GM18858 (cell line): ENCODE measurements at regions not wholly inside any gene's neighbourhood (a gene's known extent, or its start where the extent isn't known, plus 50 kb on each side); places are given as distances from the start of the nearest gene placed in this dataset.

ENCODE experiments used
- ATAC-seq: cut with Tn5 transposase; IDR thresholded peaks from one replicate; pipeline ENCODE4 v1.9.1; 2021; ENCODE audit not compliant: unreplicated experiment

DNA sequence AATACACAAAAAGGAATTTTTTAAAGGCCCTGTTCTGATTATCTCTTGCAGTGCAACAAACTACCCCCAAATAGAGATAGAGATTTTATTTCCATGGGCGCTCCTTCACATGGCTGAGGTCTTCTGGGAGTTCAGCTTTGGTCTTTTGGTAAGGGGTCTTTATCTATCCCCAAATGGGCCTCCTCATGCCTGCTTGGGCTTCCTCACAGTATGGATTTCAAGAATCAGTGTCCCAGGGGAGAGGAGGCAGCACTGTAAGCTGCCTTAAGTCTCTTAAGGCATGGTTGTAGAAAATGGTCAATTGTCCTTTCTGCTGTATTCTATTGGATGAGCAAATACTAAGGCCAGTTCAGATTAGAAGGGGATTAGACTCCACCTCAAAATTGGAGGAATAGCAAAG lies 966.2 kb downstream of the TYW1 start:
- no peak for ATAC-seq

DNA sequence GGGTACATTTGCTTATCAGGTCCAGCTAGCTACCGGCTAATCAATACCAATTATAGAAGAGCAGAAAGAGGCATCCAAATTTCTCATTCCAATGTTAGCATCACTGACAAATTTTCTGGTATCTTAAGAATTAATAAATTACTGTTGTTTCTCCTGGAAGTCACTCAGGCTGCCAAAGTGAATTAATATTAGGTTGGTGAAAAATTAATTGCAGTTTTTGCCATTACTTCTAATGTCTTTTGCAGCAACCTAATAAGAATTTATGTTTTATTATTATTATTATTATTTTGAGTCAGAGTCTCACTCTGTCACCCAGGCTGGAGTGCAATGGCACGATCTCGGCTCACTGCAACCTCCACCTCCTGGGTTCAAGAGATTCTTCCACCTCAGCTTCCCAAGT lies 979.9 kb downstream of the TYW1 start:
- no peak for ATAC-seq

DNA sequence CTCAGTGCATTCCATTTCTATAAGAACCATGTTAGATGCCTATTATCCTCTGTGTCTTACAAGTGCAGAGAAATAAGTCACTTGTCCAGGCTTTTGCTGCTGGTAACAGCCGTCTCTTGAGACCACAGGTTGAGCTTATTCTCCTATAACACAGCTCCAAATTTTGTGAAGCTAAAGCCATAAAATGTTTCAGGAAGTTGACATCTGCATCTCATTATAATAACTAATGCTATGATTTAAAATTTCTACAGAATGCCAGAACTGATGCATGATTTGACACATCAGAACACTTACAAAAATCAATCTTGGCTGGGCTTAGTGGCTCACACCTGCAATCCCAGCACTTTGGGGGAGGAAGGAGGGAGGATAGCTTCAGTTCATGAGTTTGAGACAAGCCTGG lies 986.9 kb downstream of the TYW1 start:
- no peak for ATAC-seq

DNA sequence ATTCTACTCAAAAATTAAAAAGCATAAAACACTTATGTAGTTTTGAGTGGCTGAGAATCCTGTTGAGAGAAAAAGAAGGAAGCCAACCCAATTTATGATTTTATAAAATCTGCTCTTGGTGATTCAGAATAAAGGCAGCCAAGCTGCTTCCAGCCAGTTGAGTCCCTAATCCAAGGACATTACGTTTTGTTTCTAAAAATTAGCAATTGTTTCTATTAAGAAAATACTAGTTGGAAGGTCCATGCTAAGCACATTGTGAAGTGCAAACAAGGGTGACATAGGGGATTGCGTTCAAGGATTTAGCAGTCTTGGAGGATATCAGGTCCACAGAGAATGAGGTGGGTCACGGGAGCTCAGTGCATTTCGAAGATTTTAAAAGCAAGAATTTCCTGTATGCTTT lies 987.7 kb downstream of the TYW1 start:
- ATAC-seq: no peak

DNA sequence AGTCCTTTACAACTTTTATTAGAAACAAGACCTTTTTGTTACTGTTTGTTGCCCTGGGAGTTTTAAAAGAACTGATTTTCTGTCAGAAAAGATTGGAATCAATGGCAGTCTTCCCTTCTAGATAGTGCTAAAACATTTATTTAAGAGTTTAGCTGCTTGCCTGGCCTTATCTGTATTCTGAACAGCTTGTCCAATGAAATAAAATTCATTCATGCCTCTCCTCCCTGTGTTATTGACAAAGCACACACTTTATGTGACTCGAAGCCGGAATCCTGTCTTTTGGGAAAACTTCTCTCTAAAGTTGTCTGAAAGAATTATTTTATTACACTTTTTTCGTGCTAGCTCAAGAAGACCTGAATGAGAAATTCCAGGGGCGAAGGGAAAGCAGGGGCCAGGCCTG lies 992.5 kb downstream of the TYW1 start:
- ATAC-seq: no peak

DNA sequence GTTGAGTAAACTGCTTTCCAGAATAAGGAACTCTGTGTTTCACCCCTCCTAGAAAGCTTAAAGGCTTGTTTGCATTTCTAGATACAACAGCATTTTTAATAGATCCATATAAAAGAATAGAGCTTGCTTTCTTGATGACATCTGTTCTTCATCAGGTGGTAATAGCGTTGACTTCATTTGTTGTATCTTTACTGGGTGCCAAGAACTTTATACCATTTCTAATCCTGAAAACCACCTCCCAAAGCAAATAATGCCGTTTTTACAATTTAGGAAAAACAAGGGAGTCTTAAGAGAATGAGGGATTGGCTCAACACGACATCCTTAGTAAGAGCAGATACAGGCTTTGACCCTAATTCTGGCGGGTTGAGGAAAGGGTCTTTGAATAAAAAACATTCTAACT lies 993.4 kb downstream of the TYW1 start:
- ATAC-seq: no peak

DNA sequence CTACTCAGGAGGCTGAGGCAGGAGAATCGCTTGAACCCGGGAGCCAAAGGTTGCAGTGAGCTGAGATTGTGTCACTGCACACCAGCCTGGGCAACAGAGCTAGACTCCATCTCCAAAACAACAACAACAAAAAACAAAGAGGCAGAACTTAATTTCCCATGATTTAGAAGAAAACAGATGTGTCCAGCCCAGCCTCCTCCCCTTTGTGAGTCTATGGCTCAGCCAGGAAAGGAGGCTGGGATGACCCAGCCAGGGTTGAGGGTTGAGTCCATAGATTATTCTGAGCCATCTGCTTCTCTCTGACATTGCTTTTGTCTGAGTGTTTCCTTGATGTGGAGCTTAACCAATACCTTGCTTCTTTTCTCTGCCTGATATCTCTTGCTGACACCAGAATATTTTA lies 994.1 kb downstream of the TYW1 start:
- ATAC-seq: no peak

DNA sequence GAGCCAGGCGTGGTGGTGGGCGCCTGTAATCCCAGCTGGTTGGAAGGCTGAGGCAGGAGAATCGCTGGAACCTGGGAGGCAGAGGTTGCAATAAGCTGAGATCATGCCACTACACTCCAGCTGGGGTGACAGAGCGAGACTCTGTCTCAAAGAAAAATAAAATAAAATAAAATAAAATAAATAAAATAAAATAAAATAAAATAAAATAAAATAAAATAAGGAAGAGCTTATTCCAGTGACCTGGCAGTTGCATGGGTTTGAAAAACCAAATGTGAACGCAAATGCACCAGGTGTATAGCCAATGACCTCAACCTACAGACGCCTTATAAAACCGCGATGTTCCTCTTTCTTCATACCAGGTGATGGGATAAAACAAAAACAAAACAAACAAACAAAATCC lies 995.7 kb downstream of the TYW1 start:
- no peak for ATAC-seq

DNA sequence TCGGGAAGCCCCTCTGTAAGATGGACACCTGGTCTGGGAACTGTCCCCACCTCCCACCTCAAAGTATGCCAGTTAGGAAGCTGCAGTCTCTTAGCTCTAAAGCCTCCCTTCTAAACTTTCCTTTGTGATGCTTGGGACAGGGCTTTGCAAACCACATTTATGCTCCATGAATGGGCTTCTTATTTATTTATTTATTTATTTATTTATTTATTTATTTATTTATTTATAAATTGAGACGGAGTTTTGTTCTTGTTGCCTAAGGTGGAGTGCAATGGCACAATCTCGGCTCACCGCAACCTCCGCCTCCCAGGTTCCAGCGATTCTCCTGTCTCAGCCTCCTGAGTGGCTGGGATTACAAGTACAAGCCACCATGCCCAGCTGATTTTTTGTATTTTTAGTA lies 1009.4 kb downstream of the TYW1 start:
- no peak for ATAC-seq

DNA sequence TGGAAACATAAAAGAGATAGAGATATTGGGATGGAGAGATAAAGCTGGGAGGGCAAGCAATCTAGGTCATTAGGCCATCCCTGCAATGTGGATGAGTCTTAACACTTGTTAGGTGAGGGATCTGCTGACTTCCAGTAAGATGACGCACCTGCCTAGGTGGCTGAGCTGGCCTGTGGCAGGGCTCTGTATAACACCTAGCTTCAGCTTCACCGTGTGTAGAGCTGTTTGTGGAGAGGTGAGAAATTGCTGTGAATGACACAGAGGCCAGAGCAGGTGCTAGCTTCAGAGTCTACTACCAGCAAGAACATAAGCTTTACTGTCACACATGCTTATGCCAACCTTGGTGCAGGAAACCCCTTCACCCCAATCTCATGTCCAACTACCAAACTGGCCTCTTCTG lies 1010.0 kb downstream of the TYW1 start:
- no peak for ATAC-seq

DNA sequence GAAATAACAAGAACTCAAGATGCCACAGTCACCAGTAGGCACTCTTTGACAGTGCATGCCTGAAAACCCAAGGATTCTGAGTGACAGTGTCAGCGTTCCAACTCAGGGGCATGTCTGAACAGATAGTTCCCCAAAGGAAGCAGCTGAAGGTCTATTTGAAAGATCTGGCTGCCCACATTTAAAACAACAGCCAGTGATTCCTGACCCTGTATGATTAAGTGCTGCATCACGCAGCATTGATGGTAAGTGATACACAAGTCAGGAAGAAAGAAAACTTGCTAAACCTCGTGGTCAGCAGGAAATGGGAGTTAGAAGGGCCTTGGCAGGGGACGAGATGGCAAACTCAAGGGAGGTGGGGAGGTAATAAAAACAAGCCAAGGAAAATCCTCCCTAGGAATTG lies 1013.1 kb downstream of the TYW1 start:
- no peak for ATAC-seq

DNA sequence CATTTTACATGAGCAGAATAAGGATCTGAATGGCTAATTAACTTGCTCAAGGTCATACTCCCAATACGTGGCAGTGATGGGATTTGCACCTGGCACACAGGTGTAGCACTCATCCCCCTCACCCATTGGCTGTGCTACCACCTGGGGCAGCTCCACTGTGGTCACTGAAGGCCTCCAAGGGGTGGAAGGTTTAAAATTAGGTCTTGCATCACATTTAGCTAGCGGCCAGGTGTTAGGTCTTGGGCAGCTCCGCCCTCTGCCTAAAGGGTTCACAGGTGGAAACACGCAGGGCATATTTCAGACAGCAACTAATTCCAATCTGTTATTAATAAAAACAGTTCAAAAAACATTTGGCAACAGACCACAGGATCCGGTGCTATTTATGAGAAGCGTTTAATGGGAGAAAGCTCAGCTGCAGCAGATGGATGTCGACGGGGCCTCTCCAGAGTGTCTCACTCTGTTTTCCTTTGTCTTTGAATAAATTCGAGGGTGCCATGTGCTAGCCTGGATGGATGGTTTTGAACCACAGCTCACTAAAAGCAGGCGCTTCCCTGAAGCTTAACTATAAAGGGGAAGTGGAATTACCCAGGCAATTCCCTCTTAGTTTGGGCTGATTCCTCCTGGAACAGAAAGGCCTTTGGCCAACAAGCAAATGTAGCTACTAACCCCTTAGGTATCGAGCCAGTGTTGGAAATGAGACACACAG lies 1017.6 kb downstream of the TYW1 start:
- no peak for ATAC-seq

DNA sequence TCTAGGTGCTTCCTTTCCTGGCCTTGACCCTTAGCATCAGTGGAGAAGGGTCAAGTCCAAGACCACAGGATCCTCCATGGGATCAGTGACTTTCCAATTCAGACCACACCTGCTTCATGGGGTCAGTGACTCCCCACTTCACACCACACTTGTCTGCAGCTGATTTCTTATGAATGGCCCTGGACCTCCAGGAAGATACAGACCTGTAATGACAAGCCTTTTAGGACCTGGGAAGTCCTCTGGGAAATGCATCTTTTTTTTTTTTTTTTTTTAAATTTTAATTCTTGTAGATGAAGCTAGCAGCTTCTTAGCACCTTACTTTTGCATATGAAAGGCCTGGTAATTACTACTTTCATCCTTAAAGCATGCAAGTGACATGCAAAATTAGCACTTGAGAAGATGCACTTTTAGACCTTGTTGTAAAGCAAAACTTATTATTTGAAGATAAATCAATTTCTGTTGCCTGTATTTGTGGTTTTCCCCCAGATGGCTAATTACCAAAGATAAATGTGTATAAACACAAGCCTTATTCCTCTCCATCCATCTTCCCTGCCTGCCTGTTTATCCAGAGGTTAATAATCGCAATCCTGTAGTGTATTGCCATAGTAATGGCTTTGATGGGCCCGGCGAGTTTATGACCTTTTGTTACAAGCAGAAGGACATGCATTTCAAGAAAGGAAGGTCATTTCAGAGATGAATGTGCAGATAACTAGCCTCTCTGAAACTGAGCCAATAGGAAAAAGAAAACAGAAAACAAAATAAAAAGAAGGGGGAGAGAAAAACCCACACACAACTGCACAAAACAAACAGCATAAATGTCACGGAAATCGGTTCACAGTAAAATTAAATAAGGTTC lies 1018.7 kb downstream of the TYW1 start:
- no peak for ATAC-seq

DNA sequence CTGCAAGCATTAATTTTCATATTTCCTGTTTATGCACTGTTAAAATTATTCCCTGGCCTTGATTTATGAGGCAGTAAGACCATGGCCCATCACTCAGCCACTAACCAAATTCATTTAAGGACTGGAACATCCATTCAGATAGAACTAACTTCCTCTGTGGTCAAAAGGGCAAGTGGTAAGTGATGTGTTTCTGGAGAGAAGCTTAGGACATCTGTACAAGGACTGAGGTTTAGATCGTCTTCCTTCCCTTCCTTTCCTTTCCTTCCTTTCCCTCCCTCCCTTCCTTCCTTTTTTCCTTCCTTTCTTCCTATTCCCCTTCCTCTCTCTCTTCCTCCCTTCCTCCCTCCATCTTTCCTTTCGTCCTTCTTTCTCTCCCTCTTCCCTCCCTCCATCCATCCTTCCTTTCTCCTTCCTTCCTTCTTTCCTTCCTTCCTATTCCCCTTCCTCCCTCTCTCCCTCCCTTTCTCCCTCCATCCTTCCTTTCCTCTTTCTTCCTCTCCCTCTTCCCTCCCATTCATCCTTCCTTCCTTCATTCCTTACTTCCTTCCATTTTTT lies 1019.4 kb downstream of the TYW1 start:
- ATAC-seq: no peak

DNA sequence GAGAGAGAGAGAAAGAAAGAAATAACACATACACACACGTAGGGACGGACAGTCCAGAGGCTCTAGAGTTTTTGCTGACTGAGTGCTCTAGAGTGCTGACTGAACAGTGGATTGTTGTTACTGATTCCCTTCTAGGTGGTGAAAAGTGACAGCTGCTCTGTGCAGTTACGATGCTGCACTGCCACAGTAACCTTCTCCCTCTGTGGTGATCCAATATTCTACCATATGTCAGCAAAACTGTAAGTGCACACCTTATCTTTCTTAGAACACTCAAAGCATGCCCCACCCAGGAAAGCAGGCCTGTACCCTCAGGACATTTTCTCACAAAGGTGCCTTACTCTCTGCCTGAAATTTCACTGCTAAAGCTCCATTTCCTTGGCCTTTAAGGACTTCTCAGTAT lies 1023.5 kb downstream of the TYW1 start:
- no peak for ATAC-seq

DNA sequence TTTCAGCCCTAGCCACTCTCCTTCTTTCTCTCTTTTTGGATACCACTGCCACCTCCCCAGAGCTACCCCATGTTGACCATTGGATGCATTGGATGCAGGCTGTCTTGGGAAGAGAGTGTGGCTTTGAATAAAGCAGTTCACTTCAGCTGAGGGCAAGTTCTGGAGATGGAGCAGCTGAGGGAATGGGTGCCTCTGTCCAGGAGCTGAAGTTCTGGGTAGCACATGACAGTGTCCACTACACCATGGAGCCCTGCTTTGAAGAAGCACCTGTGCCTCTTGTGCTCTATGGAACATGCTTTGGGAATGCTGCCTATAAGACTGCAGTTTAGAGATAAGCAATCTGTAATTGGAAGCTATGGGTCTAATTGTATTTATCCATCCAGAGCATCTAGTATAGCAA lies 1028.7 kb downstream of the TYW1 start:
- no peak for ATAC-seq

DNA sequence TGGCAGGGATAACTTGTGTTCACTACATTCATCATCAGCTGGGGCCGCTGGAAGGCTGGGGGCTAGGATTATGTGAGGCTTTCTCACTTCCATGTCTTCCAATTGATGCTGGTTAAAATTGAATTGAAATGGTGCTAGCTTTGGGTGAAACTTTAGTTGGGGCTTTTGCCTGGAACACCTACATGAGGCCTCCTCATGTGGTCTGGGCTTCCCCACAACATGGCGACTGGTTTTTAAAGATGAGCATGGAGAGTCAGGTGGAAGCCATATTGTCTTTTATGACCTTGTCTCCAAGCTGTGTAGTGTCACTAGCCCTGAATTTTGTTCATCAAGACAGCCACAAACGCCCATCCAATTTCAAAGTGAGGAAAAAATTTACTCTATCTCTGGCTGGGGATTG lies 1033.9 kb downstream of the TYW1 start:
- ATAC-seq: no peak

DNA sequence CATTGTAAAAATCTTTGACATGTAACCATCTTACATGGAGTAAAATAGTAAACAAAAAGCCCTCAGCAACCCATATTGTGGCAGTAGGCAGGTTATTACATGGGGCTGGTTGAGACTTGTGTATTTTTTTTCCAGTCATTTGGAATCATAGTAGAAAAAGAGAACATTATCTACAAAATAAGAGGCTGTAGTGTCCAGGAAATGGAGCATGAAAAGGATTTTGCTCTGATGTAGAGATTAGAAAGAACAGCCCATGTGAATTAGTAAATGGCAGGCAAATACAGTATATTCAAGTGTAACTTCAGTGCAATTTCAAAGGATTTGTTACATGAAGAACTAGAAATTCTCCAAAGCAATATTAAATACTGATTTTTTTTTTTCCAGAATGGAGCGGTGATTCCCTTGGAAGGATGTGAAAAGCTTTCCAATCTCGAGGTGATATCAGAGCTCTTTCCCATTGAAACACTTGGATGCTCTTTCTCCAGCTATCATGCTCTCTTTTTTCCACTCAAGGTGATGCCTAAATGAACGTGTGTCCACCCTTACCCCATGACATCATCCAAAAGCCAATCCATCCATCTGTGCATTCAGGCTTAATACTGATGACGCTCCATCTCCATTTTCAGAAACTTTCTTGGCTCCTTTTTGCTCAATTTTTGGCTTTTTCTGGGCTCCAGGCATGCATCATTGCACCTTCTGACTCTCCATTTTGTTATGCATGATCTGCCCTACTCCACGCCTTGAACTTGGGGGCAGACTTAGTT lies 1034.7 kb downstream of the TYW1 start:
- no peak for ATAC-seq

DNA sequence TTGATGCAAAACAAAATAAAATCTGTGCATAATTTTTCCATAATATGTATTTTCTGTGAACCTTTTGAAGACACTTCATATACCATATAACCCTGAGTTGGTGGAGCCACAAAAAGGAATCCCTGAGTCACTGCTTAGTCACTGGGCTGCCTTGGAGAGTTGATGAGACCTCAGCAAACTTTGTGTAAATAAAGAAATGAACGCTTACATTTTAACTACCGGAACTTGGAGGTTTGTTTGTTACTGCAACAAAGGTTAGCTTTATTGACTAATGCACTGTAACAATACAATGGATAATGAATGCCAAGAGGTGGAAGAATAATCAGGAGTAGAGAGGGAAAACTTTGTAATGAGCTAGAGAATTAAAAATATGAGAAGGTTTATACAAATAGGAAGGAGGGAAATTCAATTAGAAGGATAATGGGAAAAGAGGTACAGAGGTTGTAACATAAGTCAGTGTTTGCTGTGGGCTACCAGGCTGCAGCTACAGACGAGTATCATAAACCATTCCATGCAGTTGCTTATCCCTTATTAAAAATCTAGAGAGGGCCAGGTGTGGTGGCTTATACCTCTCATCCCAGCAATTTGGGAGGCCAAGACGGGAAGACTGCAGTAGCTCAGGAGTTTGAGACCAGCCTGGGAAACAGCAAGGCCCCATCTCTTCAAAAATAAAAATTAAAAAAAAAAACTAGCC lies 1042.1 kb downstream of the TYW1 start:
- no peak for ATAC-seq

DNA sequence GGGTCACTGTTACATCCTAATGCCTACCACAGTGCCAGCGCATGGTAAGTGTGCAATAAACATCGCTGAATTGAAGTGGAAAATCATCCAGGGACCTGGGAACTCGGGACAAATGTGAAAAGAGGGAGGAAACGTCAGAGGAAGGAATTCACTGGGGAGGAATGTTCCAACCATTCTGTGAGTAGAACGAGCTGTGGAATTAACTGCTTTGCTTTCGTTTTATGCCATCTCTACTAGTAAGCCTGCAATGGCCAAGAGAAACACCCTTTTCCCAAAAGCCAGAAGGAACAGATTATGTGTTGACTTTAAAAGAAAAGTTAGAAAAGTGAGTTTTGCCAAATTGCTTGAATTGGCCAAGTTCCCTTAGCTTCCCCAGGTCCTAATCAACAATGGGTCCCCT lies 1044.9 kb downstream of the TYW1 start:
- no peak for ATAC-seq

DNA sequence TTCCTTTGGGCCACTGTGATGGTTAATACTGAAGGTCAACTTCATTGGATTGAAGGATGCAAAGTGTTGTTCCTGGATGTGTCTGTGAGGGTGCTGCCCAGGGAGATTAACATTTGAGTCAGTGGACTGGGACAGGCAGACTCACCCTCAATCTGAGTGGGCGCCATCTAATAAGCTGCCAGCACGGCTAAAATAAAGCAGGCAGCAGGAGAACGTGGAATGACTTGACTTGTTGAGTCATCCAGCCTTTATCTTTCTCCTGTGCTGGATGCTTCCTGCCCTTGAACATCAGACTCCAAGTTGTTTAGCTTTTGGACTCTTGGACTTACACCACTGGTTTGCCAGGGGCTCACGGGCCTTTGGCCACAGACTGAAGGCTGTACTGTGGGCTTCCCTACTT lies 1046.9 kb downstream of the TYW1 start:
- no peak for ATAC-seq
